Loucy (cell line): ENCODE measurements at regions not wholly inside any gene's neighbourhood (a gene's known extent, or its start where the extent isn't known, plus 50 kb on each side); places are given as distances from the start of the nearest gene placed in this dataset.

Experiments used
- CTCF ChIP-seq: fragments of 200-600 bp; sonication (generic); conservative IDR thresholded peaks from 2 replicates; pipeline ENCODE4 v1.5.1; 2014; ENCODE audit warnings: mild to moderate bottlenecking, antibody characterized with exemption, low read length
- EZH2phosphoT487 ChIP-seq: fragments of 200-600 bp; IDR thresholded peaks from 2 replicates; pipeline ENCODE4 v1.6.1; 2018; ENCODE audit warnings: antibody characterized with exemption, mild to moderate bottlenecking, moderate library complexity, borderline replicate concordance

DNA sequence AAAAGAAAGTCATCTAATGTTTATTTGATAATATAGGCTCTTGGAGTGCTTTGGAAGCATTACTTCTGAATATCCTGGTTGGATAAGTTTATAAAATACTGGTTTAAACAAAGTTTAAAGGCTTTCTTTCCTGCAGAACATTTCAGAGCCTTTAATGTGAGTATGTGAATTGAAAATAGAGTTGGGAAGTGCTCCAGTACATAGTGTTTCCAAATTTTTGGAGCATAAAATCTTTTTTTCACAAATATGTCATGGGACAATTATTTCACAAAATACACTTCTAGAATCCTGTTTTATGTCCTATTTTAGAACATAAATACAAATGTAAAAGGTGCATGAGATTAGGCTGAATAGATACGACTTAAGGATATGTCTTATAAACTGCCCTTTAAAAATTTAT is 158.9 kb upstream of the HNRNPA3 start:
- TF ChIP-seq CTCF (no peak), EZH2phosphoT487 (no peak)
